Fibroblast of gingiva (primary cell): ENCODE measurements at regions not wholly inside any gene's neighbourhood (a gene's known extent, or its start where the extent isn't known, plus 50 kb on each side); places are given as distances from the start of the nearest gene placed in this dataset.

Experiments used
- DNase-seq: peaks from one replicate; pipeline ENCODE4 v3.0.0-alpha.2; 2011; ENCODE audit warnings: low read depth

DNA sequence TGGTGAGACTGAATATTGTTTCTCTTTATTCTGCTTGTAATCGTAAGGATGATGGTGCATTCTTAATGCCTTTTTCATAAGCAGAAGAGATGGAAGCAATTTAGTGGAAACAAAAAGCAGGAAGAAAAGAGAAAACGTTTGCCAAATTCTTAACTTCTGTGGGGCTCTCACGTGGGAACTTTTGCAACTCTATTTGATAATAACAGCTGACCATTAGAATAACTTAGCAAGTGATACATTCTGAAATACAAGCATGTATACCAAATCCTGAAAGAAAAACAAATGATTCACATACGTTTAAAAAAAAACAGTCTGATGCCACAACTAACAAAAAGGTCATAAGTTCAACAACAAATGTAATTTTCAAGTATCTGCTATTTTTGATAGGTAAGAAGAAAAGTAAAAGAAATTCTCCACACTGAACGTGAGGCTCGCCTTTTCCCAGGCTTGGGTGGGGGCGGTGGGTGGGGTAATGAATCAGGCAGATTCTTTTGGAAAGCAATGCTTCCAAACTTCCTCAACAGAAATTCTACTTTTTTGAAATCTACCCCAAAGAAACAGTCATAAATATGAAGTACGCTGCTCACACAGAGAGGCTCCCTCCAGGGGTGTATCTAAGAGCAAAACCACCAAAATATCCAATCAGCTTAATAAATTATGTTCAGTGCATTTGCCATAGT, 446.2 kb upstream of the MGMT start:
- DNase-seq: no peak

DNA sequence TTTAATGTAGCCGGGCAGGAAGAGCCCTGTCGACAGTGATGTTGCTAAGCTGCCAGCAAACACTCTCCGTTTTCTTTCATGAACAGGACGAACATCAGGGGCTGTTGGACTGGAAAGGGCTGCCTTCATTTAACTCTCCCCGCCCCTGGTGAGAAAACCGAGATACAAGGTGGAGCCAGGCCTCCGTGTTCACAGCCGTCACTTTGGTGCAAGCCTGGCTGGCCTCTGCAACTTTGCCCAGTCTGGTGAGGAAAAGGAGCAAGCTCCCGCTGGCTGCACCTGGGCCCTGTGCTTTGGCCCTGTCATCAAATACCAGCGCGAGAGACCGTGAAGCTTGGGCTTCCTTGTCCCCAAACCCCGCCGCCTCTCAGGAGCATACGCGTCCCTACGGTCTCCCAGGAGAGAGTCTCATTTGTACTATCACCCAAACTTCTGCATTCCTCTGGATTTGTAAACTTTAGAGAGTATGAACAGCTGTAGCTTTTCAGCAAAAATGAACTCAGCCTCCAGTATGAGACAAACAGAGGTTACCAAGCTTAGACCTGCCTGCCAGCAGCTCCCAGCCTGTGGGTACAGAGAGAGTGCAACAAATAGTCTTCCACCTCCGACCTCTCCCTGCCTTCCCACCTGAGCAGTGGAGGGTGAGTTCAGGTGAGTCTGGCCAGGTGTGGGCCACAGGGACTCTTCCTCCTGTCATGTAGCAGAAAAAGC, 445.3 kb upstream of the MGMT start:
- DNase-seq: no peak

DNA sequence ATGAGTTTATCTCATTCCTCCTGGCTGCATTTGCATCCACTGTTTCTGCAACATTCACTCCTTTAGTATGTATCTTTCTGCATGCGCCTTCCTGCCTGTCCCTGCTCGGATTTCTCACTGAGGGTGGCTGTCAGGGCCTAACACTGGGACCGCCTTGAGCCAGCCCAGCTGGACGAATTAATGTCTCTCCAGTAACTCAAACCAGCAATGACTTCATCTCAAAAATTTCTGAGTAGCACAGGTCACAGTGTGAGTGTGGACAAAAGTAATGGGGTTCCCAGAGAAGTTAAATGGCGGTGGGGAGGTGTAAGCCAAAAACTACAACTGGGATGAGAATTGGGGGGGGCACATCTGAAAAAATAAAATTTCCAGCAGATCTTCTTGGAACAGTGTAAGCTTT, 444.0 kb upstream of the MGMT start:
- DNase-seq: no peak

DNA sequence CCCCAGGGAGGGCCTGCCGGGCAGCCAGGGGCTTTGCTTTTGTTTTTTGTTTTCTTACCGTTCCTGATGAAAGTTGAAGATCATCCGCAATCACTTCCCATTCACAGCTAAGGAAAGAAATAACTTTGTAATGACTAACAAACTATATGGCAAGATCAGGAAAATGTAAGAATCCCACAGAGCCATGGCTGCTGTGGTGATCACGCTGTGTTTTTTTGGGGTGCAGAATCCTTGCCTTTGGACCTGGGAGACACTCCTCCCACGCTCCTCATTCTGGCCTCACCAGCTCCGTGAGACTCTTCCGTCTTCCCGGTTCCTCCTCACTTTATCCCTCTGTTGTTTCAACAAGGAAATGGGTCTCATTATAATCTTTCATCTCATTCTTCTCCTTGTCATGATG, 443.0 kb upstream of the MGMT start:
- no peak for DNase-seq

DNA sequence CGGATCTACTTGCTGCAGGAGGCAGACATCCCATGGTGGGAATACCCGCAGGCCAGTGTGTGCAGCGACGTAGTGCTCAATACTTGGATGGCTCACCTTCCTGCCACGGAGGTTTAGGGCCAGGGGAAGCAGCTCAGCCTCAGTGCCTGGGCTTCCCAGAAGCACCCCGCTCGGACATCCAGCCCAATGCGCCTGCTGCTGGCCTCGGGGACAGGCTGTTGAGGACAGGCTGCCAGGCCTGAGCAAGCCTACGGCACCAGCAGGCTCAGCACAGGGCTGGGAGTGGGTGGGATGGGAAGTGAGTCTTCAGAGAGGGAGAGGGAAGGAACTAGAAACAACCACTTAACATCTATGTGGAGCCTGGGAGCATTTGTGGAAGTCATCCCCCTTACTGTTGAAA, 441.3 kb upstream of the MGMT start:
- no peak for DNase-seq

DNA sequence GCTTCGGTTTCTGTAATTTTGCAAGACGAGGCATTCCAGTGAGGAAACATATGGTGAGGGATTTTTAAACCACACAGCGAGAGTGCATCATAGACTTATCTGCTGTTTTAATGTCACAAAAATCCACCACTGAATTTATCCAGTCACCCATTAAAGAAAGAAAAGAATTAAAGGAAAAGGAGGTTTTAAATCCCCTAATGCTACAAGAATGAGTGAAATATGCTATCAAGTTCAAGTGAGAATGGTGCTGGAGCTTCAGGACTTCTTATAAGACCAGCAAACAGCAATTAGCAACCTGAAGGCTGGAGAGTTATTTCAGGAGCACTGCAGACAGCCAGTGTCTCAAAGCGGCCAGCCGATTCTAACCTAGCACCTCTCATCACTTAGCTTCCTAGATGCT, 439.1 kb upstream of the MGMT start:
- DNase-seq: no peak

DNA sequence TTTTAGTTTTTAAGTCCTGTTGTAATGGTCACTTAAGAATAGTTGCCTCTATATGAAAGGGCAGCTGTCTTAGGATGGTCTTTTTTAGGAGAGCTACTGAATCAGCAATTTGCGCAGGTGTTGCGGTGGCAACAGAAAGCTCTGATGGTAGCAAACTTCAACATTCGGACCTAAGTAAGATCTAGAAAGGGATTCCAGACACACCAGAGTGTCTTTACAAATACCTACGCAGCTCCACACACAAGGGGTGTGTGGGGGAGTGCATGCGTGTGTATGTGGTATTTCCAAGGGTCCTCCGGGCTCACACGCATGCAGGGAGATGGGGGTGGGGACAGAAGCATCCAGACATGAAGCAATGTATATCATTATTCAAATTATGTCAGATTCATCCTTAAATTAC, 438.6 kb upstream of the MGMT start:
- no peak for DNase-seq

DNA sequence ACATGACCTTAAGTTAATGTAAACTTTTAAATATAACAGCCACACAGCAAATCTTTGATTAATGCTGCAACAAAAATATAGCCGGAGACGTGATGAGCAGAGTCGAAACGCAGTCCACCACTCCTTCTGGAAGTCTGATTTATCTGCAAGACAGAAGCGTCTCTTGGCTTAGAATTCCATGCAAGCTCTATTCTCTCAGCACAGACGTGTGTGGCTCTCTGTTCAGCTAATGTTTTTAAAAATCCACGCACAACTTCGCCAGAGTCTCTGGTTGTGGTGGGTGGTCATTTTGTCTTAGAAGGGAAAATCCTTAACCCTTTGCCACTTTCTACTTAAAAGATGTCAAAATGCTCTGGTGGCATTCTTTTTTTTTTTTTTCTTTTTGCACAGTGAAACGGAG, 438.0 kb upstream of the MGMT start:
- no peak for DNase-seq

DNA sequence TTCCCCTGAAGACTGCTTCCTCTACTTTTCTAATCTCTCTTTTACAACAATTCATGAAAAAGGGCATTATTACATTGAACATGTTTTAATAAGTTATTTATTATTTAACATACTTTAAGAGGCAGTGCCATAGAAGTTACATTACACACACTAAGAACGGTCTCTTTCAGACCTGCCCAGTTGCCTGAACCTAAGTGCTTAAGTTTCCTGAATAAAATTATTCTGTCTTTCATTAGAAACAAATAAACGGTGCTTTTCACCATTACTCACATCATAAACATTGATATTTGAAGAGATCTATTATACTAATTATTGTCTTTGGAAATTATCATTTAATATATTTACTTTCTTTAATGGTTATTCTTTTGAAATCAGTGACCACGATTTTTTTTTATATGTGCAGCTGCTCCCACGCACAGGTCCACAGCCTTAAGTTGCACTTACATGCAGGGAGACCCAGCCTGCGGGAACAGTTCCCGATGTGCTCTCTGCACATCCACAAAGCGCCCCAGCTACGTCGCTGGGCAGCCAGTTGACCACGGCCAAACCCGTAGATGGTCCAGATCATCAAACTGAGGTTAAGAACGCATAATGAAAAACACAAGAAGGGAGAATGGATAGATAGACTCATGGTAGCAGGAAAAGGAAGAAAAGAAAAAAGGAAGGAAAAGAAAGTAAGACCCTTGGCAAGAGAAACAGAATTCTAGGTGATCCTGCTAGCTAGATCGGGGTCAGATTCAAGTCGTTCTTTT, 437.0 kb upstream of the MGMT start:
- DNase-seq: no peak

DNA sequence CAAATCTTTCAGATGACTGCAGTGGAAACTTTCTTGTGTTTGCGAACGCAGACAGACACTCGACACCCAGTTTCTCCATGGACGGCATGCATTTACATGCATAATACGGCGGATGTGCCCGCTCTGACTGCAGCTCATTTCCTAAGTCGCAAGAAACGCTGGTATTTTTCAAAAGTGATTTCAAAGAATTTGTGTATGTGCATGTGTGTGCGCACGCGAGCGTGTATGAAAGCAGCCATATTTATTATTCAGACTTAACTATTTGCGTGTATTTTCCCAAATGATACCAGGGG, 436.5 kb upstream of the MGMT start:
- no peak for DNase-seq

DNA sequence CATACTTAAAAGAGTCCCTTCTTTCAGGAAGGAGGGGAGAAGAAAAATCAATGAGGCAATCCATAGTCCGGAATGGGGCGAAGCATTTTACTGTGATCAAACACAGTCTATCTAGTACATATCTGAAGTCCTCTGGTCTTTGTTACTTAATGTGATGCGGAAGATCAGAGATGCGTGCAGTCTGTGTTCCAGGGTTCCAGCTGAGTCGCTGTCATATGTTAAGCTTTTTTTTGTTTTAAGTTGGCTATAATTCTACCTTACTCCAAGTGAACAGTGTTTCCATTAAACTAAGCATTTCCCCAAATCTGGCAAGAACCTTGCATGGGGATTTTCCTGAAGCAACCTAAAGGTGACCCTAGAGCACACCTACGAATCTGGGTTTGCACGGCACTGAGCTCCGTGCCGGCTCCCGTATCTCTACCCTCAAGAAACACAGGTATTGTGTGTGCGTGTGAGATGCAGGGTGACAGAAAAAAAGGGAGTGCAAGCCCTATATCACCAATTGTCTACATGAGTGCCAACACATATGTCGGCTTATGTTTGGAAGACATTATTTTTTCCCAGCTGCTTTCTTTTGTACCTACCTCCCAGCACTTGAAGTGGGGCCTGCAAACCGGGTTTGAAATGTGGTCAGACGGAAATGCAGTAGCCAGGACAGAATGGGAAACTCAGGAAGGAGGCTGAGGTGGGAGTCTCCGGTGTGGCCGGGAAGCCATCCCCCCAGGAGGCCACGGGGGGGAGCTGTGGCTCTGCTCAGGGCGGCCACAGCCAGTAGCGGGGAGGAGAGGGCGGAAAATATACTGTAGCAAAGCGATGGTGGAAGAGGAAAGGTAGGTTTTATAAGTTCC, 435.8 kb upstream of the MGMT start:
- DNase-seq: peak; percentile 21

DNA sequence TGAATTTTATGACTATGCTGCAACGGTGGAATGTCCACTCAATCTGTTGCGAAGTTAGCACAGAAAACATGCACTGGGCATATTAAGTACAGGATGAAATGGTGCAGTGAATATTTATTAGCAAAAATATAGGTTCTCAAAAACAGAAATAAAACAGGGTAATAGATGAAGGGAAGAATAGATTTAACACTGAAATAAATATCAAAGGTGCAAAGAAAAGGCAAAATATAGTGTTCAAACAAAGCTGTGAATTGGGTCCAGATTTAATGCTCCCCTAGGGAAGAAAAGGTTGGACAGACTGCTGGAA, 435.2 kb upstream of the MGMT start:
- no peak for DNase-seq

DNA sequence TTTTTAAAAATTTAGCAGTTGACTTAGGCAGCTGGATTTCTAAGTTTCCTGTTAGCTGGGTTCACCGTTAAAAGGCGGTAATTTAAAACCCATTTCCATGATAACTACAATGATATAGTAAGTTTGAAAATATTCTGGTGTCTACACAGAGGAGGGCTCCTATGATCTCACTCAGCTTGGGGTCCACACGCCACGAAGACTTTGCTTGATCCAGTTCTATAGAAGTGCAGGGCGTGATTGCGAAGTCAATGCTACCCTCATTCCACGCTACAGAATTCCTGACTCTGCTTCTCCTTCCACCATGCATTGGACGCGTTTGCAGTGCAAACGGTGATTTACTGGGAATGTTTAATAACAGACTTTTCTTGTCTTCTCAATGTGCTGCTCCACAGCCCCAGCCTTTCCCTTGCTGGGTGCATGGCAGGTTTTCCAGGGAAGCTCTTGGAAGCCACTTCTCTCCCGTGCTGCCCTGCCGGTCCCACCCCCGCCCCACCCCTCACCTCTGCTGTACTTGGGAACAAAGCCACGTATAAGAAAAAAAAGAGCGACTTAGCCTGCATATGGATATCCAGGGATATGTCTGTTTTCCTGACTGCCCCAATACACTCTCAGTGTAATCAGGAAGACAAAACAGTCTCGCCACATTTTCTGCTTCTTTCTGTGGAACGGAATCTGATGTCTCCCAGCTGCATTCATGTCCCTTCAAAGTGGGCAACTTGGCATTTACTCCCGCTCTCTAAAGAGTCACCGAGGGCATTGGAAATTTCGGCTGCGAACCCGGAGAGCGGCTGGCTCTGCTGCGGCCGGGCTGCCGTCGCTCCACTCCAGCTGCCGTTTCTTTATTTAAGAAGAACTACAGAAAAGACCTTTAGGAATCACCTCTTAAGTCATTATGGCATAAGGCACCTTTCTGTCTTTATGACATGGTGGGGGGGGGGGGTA, 434.4 kb upstream of the MGMT start:
- no peak for DNase-seq

DNA sequence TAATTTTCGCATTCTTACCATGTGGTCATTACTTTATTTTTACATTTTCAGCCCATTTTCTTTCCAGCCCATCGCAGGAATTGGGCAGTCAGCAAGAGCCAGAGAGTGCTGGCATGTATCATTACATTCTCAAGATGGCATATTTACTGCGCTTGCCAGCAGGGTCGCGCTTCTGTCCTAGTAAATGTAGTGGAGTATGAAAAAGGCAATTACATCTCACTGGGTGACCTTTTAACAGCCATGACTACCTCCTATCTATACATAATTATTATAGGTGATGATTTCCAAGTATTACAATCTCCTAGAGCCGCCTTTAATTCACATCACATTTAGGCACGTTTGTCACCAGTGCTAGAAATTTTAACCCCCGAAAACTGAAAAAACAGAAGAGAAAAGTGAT, 433.7 kb upstream of the MGMT start:
- DNase-seq: no peak

DNA sequence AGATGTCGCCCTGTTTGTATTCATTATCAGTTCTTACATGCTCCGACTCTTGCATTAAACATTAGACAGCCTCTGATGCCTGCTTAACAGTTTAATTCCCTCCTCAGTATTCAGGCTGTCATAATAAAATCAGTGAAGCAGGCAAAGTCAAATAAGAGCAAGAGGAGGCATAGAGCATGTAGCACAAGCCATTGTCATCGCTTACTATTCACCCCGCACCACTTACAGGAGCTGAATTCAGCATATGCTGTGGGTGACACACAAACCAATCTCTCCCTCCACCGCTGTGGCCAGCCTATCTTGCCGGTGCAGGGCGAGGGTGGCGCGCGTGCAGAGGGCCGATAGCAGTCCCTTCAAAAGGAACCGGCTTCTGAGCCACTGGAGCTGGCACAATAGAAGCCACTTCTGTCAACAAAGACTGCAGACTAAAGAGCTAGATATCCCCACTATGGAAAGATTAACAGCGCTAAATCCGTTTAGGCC, 433.2 kb upstream of the MGMT start:
- DNase-seq: no peak

DNA sequence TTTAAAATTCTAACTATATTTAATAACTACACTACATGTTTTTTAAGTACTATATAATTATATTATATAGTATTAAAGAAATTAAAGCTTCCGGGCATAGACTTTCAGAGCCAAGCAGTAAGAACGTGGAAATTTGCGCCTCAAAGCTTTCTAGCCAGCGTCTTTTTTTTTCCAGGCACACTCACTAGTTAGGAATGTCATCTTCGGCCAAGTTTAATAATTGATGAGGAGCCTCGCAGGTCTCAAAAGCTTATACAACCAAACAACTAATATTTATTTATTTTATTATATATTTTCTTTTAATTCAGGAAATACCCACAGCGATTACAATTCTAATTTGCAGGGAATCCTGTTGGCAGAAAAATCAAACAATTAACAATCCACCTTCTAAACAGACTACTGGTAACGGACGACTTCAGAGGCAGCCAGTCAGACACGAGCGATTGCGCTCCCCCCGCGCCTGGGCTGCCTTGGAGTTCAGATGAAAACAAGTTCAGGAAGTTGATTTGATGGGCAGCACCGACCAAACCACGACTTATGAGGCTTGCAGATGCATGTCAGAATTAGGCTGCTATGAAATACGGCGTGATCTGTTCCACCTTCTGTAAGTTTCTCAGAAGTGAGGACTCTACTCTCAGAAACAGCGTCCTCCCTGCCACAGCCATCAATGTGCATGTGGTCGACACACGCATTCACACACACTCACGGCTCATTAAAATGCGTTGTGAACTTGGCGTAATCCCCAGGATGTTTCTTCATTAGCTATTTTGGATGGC, 431.8 kb upstream of the MGMT start:
- DNase-seq: peak; percentile 5

DNA sequence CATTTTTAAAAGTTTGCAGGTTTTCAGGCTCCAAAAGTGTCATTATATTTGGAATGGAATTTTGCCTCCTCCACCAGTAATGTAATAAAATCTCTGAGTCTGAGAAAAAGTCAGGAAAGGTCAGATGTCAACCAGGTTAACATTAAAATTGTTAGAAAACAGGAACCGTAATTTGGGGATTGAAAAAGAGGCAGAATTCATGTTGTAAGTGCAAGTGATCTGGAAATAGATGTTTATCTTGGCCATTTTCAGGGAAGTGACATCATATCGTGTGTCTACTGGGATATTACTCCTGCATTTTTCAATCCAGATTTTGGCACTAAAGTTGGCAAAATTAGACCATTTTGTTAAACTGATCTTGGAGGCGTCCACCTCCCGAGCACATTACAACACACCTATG, 428.5 kb upstream of the MGMT start:
- DNase-seq: no peak

DNA sequence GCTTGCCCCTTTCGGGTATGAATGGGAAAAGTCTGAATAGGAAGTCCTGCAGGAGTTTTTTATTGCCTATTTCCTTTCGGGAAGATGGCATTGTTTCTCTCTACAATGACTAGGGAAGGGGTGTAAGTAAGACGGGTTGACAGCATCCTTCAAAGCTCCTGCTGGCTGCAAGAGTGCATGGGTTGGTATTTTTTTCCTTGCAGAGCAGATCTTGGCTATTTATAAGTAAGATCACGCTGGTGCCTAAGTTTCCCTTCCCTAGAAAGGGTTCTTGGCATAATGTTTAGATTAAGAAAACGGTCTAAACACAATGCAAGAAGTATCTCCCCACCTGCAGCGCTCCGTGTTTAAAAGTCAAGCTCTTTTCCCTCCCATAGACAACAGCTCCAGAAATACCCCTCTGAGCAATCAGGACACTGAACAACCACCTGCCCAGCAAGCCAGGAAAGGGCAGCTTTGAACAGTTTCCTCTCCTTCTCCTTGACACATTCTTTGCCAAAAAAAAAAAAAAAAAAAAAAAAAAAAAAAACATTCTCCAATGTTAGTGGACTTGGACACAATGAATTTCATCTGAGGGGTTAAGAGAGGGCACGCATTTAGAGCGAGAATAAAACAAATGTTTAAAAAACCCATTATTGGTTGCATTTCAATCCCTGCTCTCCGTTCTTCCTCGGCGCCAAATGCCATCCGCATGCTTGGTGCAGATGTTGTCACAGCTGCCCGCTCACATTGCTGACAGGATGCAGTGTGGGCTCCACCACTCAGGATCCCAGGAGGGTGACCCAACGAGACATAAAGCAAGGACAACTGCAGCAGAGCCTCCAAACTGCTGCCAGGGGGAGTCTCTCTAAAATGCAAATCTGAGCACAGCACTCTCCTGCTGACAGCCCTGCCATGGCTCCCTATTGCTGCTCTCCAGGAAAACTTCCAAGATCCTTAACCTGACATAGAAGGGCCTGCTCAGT, 427.4 kb upstream of the MGMT start:
- no peak for DNase-seq

DNA sequence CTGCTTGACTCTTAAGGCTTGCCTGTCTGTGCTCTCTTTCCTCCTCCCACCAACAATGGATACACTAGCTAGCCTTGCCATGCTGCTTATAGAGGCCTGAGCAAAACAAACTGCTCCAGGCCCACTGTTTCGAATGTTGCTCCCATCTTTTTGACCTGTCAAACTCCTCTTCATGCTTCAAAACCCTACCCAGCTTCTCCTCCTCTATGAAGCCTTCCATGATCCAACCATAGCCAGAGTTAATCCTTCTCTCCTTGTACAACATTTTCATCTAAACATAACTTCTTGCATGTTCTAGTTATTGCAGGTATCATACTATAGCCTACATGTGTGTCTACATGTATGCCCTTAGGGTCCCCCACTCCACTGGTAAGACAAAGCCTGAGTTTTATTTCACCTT, 426.7 kb upstream of the MGMT start:
- no peak for DNase-seq

DNA sequence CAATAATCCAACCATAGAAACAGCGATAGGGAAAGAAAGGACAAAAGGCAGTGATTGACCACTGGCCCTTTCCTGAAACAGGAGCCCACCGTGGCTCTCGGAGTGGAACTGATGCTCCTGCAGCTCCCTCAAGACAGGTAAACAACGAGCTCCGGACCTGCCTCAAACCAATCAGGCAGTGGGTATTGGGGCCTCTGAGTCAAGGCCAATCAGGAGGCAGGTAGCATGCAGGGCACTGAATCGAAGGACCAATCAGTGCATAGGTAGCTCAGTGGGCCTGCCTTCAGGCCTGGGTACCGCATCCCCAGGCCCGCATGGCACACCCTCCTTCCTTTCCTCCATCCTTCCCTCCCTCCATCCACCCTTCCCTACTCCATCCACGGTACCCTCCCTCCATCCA, 425.1 kb upstream of the MGMT start:
- no peak for DNase-seq
